ENCODE measurements at regions not wholly inside any gene's neighbourhood (a gene's known extent, or its start where the extent isn't known, plus 50 kb on each side); places are given as distances from the start of the nearest gene placed in this dataset.

DNA sequence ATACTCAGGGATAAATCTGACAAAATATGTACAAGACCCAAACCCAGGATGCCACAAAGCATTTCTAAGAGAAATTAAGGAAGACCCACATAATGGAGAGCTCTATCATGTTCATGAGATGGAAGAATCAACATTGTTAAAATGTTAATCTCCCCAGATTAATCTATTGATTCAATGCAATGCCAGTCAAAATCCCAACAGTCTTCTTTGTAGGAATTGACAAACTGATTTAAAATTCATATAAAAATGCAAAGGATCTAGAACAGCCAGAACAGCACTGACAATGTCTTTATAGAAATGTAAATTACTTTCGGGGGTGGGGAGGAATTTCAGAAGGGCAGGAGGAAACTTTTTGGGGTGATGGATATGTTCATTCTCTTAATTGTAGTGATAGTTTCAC, 281.6 kb upstream of the SEMA6A start:
- H3K27ac Mint-ChIP-seq: no peak overlapping the region
- TF ChIP-seq, protein P1, sequence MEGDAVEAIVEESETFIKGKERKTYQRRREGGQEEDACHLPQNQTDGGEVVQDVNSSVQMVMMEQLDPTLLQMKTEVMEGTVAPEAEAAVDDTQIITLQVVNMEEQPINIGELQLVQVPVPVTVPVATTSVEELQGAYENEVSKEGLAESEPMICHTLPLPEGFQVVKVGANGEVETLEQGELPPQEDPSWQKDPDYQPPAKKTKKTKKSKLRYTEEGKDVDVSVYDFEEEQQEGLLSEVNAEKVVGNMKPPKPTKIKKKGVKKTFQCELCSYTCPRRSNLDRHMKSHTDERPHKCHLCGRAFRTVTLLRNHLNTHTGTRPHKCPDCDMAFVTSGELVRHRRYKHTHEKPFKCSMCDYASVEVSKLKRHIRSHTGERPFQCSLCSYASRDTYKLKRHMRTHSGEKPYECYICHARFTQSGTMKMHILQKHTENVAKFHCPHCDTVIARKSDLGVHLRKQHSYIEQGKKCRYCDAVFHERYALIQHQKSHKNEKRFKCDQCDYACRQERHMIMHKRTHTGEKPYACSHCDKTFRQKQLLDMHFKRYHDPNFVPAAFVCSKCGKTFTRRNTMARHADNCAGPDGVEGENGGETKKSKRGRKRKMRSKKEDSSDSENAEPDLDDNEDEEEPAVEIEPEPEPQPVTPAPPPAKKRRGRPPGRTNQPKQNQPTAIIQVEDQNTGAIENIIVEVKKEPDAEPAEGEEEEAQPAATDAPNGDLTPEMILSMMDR (IDR thresholded peaks at IDR 0.05): no peak
- H3K9me3 Mint-ChIP-seq: peaks cover 47% of the 10 kb centered on the region
- H3K27me3 Mint-ChIP-seq (ENCODE audit: insufficient read depth): no peaks in the 10 kb centered on the region
- H3K4me1 Mint-ChIP-seq (ENCODE audit: low read depth): no peaks in the 10 kb centered on the region
- no peak overlapping the region for H3K4me3 Mint-ChIP-seq
- H3K36me3 Mint-ChIP-seq (ENCODE audit: low read depth): peaks cover 5% of the 10 kb centered on the region; the same call in 1 of the 2 replicates
- DNase-seq: no peak

DNA sequence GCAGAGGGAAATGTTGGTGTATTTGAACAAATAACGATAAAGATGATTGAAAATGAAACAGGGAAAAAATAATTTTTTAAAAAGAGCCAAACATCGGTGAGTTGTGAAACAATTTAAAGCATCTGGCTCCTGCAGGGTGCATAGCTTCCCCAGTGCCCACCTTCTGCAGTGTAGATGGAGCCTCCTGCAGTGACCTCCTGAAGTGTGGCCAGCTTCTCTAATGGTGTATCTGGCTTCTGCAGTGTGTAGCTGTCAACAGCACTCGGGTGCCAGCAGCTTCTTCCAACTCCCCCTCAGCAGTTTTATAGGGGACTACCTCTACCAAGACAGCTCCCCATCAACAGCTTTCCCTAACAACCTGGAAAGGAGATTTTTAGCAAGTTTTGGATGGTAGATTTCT, 279.4 kb upstream of the SEMA6A start:
- peaks cover 5% of the 10 kb centered on the region; the same call in 1 of the 2 replicates for H3K36me3 Mint-ChIP-seq (ENCODE audit: low read depth)
- H3K27ac Mint-ChIP-seq: no peak overlapping the region
- TF ChIP-seq, protein P1 (IDR thresholded peaks at IDR 0.05): no peak
- no peak overlapping the region for H3K4me3 Mint-ChIP-seq
- H3K27me3 Mint-ChIP-seq (ENCODE audit: insufficient read depth): no peaks in the 10 kb centered on the region
- H3K9me3 Mint-ChIP-seq: peaks cover 46% of the 10 kb centered on the region
- no peak for DNase-seq
- no peaks in the 10 kb centered on the region for H3K4me1 Mint-ChIP-seq (ENCODE audit: low read depth)

DNA sequence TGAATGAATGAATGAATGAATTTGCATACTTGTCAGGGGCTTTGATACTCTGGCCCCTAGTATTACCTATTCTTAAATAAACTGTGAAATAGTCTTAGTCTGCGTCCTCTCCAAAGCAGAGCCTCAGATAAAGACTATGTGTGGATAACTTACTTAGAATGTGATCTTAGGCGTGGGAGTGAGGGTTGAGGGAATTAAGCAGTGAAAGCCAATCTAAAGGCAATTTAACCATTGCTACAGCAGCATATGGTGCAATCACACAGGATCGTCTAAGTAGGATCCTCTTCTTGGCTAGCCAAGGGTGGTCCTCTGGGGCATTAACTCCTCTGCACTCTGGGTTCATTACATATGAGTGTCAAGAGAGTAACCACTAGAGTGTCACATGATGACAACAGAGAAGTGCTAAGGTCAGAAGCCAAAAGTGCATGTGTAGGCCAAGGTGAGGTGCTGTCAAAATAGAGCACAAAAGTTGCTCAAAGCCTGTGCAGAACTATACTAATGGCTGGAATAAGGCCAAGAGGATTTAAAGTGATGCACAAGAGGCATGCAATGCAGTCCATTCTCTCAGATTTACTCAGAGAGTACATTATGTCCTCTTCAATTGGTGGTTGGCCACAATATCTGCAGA, 274.4 kb upstream of the SEMA6A start:
- peaks cover 5% of the 10 kb centered on the region; the same call in 1 of the 2 replicates for H3K36me3 Mint-ChIP-seq (ENCODE audit: low read depth)
- no peaks in the 10 kb centered on the region for H3K4me1 Mint-ChIP-seq (ENCODE audit: low read depth)
- TF ChIP-seq, protein P1 (IDR thresholded peaks at IDR 0.05): no peak
- DNase-seq: no peak
- H3K27ac Mint-ChIP-seq: no peak overlapping the region
- no peak overlapping the region for H3K4me3 Mint-ChIP-seq
- peaks cover 63% of the 10 kb centered on the region for H3K9me3 Mint-ChIP-seq
- H3K27me3 Mint-ChIP-seq (ENCODE audit: insufficient read depth): no peaks in the 10 kb centered on the region

DNA sequence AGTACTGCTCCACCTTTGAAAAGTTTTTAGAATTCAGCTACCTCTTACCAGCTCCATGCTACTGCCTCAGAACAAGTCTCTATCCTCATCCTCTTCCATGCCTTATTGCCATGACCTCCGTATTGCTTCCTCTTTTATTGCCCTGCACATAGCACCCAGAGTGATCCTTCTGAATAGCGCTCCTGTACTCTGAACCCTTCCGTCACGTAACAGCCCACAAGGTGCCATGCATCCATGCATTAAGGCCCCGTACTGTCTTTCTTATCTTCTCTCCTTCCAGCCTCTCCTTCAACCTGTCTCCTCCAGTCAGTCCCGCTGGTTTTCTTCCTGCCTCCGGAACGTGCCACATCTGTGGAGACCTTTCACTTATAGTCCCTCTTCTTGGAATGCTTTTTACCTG, 273.3 kb upstream of the SEMA6A start:
- TF ChIP-seq, protein P1 (IDR thresholded peaks at IDR 0.05): no peak
- no peaks in the 10 kb centered on the region for H3K27me3 Mint-ChIP-seq (ENCODE audit: insufficient read depth)
- peaks cover 5% of the 10 kb centered on the region; the same call in 1 of the 2 replicates for H3K36me3 Mint-ChIP-seq (ENCODE audit: low read depth)
- no peaks in the 10 kb centered on the region for H3K4me1 Mint-ChIP-seq (ENCODE audit: low read depth)
- DNase-seq: no peak
- no peak overlapping the region for H3K27ac Mint-ChIP-seq
- no peak overlapping the region for H3K4me3 Mint-ChIP-seq
- H3K9me3 Mint-ChIP-seq: peaks cover 61% of the 10 kb centered on the region

DNA sequence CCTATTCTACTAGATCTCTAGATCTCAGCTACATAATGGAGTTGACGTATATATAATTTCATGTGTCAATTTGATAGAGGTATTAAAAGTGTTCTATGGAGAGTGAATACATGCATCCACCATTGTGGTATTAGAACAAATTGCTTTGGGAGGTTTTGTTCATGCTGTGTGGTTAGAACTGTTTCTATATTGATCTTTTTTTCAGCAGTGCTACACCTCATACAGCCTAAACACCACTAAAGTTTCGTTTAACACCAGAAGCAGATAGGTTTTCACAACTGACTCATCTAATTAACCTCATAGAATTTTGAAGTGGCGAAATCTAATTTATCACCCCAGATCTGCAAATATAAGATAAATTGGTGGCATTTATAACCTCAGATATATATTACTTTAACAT, 269.4 kb upstream of the SEMA6A start:
- H3K4me1 Mint-ChIP-seq (ENCODE audit: low read depth): no peaks in the 10 kb centered on the region
- H3K27ac Mint-ChIP-seq: no peak overlapping the region
- peaks cover 49% of the 10 kb centered on the region for H3K9me3 Mint-ChIP-seq
- TF ChIP-seq, protein P1 (IDR thresholded peaks at IDR 0.05): no peak
- H3K27me3 Mint-ChIP-seq (ENCODE audit: insufficient read depth): no peaks in the 10 kb centered on the region
- no peaks in the 10 kb centered on the region for H3K36me3 Mint-ChIP-seq (ENCODE audit: low read depth)
- no peak overlapping the region for H3K4me3 Mint-ChIP-seq
- no peak for DNase-seq

Measured in HFFc6 (cell line).